ENCODE measurements at regions not wholly inside any gene's neighbourhood (a gene's known extent, or its start where the extent isn't known, plus 50 kb on each side); places are given as distances from the start of the nearest gene placed in this dataset.

DNA sequence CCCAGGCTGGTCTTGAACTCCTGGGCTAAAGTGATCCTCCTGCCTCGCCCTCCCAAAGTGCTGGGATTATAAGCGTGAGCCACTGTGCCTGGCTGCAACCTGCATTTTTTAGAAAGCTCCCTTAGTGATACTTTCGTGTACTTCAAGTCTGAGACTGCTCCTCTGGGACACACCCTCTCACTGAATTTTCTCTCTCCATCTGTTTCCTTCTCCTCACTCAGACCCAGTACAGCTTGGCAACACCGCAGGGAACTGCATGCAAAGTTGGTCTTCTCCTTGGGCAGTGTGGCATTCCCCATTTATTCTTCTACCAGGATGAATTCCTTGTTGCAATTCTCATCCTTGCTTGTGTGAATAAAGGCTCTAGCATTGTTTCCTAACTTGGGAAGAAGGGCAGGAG lies 175.9 kb downstream of the LPIN1 start:
- no peak overlapping the region for H3K27ac ChIP-seq (ENCODE audit: low read length in 2 of 2)
- POLR2A ChIA-PET = interaction anchor here (0.6 kb wide), 1 partner anchor 561 kb away, joined by 8 read pairs; no protein-coding TSS in a partner anchor
- ATAC-seq (ENCODE audit: low read depth) (no peak), DNase-seq (no peak)
- TF ChIP-seq, protein P1, sequence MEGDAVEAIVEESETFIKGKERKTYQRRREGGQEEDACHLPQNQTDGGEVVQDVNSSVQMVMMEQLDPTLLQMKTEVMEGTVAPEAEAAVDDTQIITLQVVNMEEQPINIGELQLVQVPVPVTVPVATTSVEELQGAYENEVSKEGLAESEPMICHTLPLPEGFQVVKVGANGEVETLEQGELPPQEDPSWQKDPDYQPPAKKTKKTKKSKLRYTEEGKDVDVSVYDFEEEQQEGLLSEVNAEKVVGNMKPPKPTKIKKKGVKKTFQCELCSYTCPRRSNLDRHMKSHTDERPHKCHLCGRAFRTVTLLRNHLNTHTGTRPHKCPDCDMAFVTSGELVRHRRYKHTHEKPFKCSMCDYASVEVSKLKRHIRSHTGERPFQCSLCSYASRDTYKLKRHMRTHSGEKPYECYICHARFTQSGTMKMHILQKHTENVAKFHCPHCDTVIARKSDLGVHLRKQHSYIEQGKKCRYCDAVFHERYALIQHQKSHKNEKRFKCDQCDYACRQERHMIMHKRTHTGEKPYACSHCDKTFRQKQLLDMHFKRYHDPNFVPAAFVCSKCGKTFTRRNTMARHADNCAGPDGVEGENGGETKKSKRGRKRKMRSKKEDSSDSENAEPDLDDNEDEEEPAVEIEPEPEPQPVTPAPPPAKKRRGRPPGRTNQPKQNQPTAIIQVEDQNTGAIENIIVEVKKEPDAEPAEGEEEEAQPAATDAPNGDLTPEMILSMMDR (IDR thresholded peaks at IDR 0.05) = no peak
- no peak for TF ChIP-seq EZH2 (IDR thresholded peaks at IDR 0.05; ENCODE audit: borderline replicate concordance, insufficient read depth, low read depth, low read length, poor library complexity, severe bottlenecking)
- no peak overlapping the region for H2AFZ ChIP-seq (ENCODE audit: insufficient read depth, low read depth, low read length, poor library complexity, severe bottlenecking)
- Mint-ChIP-seq H3K27ac (no peak overlapping the region), H3K27me3 (no peaks in the 10 kb centered on the region), H3K4me3 (no peak overlapping the region), H3K4me1 (no peaks in the 10 kb centered on the region), H3K9me3 (ENCODE audit: insufficient read depth) (no peaks in the 10 kb centered on the region)
- no peak overlapping the region for H3K4me3 ChIP-seq (ENCODE audit: control extremely low read depth in 1 of 5, extremely low read depth in 1 of 5, insufficient read depth in 1 of 5, low read depth in 2 of 5, low read length in 4 of 5)
- intact Hi-C loops (cut with micrococcal nuclease) = no loop called here
- no peaks in the 10 kb centered on the region for H3K4me1 ChIP-seq (ENCODE audit: control insufficient read depth in 2 of 2, insufficient read depth in 2 of 2, low read length in 2 of 2)
- no peak overlapping the region for H3K9ac ChIP-seq (ENCODE audit: low read length)
- no peaks in the 10 kb centered on the region for H4K20me1 ChIP-seq (ENCODE audit: control insufficient read depth, insufficient read depth, low read length, poor library complexity, severe bottlenecking)
- H3K4me2 ChIP-seq (replicated peaks; ENCODE audit: low read depth, low read length, poor library complexity, severe bottlenecking) = no peak overlapping the region
- CTCF ChIA-PET = no interaction called here
- H3K27me3 ChIP-seq (replicated peaks in 1 of 4; ENCODE audit: control extremely low read depth in 1 of 4, control insufficient read depth in 3 of 4, insufficient read depth in 4 of 4, low read length in 3 of 4) = no peaks in the 10 kb centered on the region
- 94% methylated on average over 3 of the region's 4 CpGs for WGBS (ENCODE audit: insufficient coverage)
- H3K79me2 ChIP-seq (ENCODE audit: control insufficient read depth, insufficient read depth, low read length) = no peaks in the 10 kb centered on the region
- H3K9me3 ChIP-seq (ENCODE audit: control extremely low read depth in 1 of 3, control insufficient read depth in 2 of 3, insufficient read depth in 1 of 3, low read length in 2 of 3) = no peaks in the 10 kb centered on the region
- H3K36me3 ChIP-seq (replicated peaks in 1 of 2; ENCODE audit: control extremely low read depth in 1 of 2, control insufficient read depth in 1 of 2, extremely low read depth in 1 of 2, insufficient read depth in 2 of 2, low read length in 1 of 2) = no peaks in the 10 kb centered on the region

DNA sequence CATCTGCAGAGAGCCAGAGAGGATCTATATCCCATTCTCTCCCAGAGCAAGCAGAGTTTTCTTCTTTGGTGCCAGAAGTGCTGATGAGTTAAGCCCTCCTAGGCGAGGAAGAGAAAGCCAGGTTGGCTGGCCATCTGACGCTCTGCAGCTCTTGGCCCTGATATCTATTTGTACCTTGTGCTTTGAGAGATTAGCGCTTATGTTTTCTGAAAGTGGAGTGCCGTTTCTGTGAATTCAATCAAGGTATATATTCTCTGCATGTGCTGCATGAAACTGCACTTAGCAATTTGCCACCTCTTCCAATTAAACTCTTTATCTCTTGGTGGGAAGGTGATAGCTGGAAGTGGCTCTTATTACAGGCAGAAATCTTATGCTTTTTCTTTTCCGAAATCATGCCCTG lies 177.5 kb downstream of the LPIN1 start:
- no peak overlapping the region for H2AFZ ChIP-seq (ENCODE audit: insufficient read depth, low read depth, low read length, poor library complexity, severe bottlenecking)
- no peak overlapping the region for H3K4me3 Mint-ChIP-seq
- WGBS (ENCODE audit: insufficient coverage) = 93% methylated on average over 4 of the region's 5 CpGs

More for the DNA sequence above, 177.5 kb downstream of the LPIN1 start:
- POLR2A ChIA-PET = no interaction called here
- H3K36me3 ChIP-seq (replicated peaks in 1 of 2; ENCODE audit: control extremely low read depth in 1 of 2, control insufficient read depth in 1 of 2, extremely low read depth in 1 of 2, insufficient read depth in 2 of 2, low read length in 1 of 2) = no peaks in the 10 kb centered on the region
- no peak for DNase-seq
- no peaks in the 10 kb centered on the region for H3K27me3 ChIP-seq (replicated peaks in 1 of 4; ENCODE audit: control extremely low read depth in 1 of 4, control insufficient read depth in 3 of 4, insufficient read depth in 4 of 4, low read length in 3 of 4)
- CTCF ChIA-PET = no interaction called here
- H4K20me1 ChIP-seq (ENCODE audit: control insufficient read depth, insufficient read depth, low read length, poor library complexity, severe bottlenecking) = no peaks in the 10 kb centered on the region
- H3K4me3 ChIP-seq (ENCODE audit: control extremely low read depth in 1 of 5, extremely low read depth in 1 of 5, insufficient read depth in 1 of 5, low read depth in 2 of 5, low read length in 4 of 5) = no peak overlapping the region
- H3K9me3 ChIP-seq (ENCODE audit: control extremely low read depth in 1 of 3, control insufficient read depth in 2 of 3, insufficient read depth in 1 of 3, low read length in 2 of 3) = no peaks in the 10 kb centered on the region
- H3K4me1 Mint-ChIP-seq = no peaks in the 10 kb centered on the region
- no peaks in the 10 kb centered on the region for H3K27me3 Mint-ChIP-seq
- H3K9me3 Mint-ChIP-seq (ENCODE audit: insufficient read depth) = no peaks in the 10 kb centered on the region
- intact Hi-C loops (cut with micrococcal nuclease) = no loop called here
- no peak for ATAC-seq (ENCODE audit: low read depth)
- no peaks in the 10 kb centered on the region for H3K4me1 ChIP-seq (ENCODE audit: control insufficient read depth in 2 of 2, insufficient read depth in 2 of 2, low read length in 2 of 2)
- TF ChIP-seq, protein P1 (IDR thresholded peaks at IDR 0.05) = no peak
- no peak for TF ChIP-seq EZH2 (IDR thresholded peaks at IDR 0.05; ENCODE audit: borderline replicate concordance, insufficient read depth, low read depth, low read length, poor library complexity, severe bottlenecking)
- no peak overlapping the region for H3K27ac Mint-ChIP-seq
- H3K79me2 ChIP-seq (ENCODE audit: control insufficient read depth, insufficient read depth, low read length) = no peaks in the 10 kb centered on the region
- no peak overlapping the region for H3K27ac ChIP-seq (ENCODE audit: low read length in 2 of 2)
- no peak overlapping the region for H3K9ac ChIP-seq (ENCODE audit: low read length)
- H3K4me2 ChIP-seq (replicated peaks; ENCODE audit: low read depth, low read length, poor library complexity, severe bottlenecking) = no peak overlapping the region

All from B cell (primary cell).